Neural progenitor cell (in vitro differentiated cells): ENCODE measurements at regions not wholly inside any gene's neighbourhood (a gene's known extent, or its start where the extent isn't known, plus 50 kb on each side); places are given as distances from the start of the nearest gene placed in this dataset.
"Not testable (repeated sequence)": the region's sequence is repeated elsewhere in the genome, so short reads cannot be mapped to it uniquely, and the experiment has no call there.

Experiments used
- DNase-seq: peaks from one replicate; pipeline ENCODE4 v3.0.0-alpha.2; 2016; ENCODE audit warnings: low spot score
- H2AFZ ChIP-seq: fragments of 200-600 bp; sonication (generic); replicated peaks from 2 replicates; pipeline ENCODE4 v1.6.1; 2016; ENCODE audit warnings: antibody characterized with exemption
- H3F3A ChIP-seq: fragments of 200-600 bp; sonication (generic); 2 replicates; pipeline ENCODE4 v1.6.1; 2016; ENCODE audit warnings: antibody characterized with exemption, low read depth
- H3K27ac ChIP-seq: fragments of 200-600 bp; sonication (generic); 2 replicates; pipeline ENCODE4 v1.5.1; 2016; ENCODE audit warnings: mild to moderate bottlenecking
- H3K27me3 ChIP-seq: fragments of 200-600 bp; sonication (generic); 2 replicates; pipeline ENCODE4 v1.6.1; 2016; ENCODE audit warnings: mild to moderate bottlenecking, moderate library complexity
- H3K36me3 ChIP-seq: fragments of 200-600 bp; sonication (generic); 2 replicates; pipeline ENCODE4 v1.5.1; 2016
- H3K4me1 ChIP-seq: fragments of 200-600 bp; sonication (generic); 2 replicates; pipeline ENCODE4 v1.6.1; 2016; ENCODE audit warnings: mixed run types
- H3K4me2 ChIP-seq: fragments of 200-600 bp; sonication (generic); 2 replicates; pipeline ENCODE4 v1.6.1; 2016
- H3K4me3 ChIP-seq: fragments of 200-600 bp; sonication (generic); 2 replicates; pipeline ENCODE4 v1.5.1; 2016
- H3K79me2 ChIP-seq: fragments of 200-600 bp; sonication (generic); 2 replicates; pipeline ENCODE4 v1.6.1; 2016; ENCODE audit warnings: low read depth
- H3K9ac ChIP-seq: fragments of 200-600 bp; sonication (generic); 2 replicates; pipeline ENCODE4 v1.6.1; 2016
- H3K9me3 ChIP-seq: fragments of 200-600 bp; sonication (generic); 2 replicates; pipeline ENCODE4 v1.5.1; 2016; ENCODE audit warnings: low read depth
- H4K20me1 ChIP-seq: fragments of 200-600 bp; sonication (generic); 2 replicates; pipeline ENCODE4 v1.6.1; 2016; ENCODE audit warnings: low read depth
- H3K27ac Mint-ChIP-seq: 3 replicates; pipeline ENCODE4 v1.8.0; 2021; ENCODE audit warnings: mixed read lengths
- H3K27me3 Mint-ChIP-seq: 2 replicates; pipeline ENCODE4 v1.8.0; 2022; ENCODE audit warnings: low read depth, mild to moderate bottlenecking, inconsistent platforms, moderate library complexity, mixed read lengths; ENCODE audit not compliant: insufficient read depth
- H3K36me3 Mint-ChIP-seq: 3 replicates; pipeline ENCODE4 v1.8.0; 2021; ENCODE audit warnings: mixed read lengths
- H3K4me1 Mint-ChIP-seq: 3 replicates; pipeline ENCODE4 v1.8.0; 2021; ENCODE audit warnings: mixed read lengths
- H3K4me3 Mint-ChIP-seq: 3 replicates; pipeline ENCODE4 v1.8.0; 2021; ENCODE audit warnings: mild to moderate bottlenecking, moderate library complexity, mixed read lengths
- H3K9me3 Mint-ChIP-seq: 3 replicates; pipeline ENCODE4 v1.8.0; 2020; ENCODE audit warnings: mixed read lengths
- EZH2 ChIP-seq: fragments of 200-600 bp; sonication (generic); IDR thresholded peaks from 2 replicates; pipeline ENCODE4 v1.6.1; 2017; ENCODE audit warnings: antibody characterized with exemption, mild to moderate bottlenecking, moderate library complexity
- EZH2phosphoT487 ChIP-seq: fragments of 200-600 bp; sonication (generic); IDR thresholded peaks from 2 replicates; pipeline ENCODE4 v1.6.1; 2017; ENCODE audit warnings: antibody characterized with exemption
- TF ChIP-seq, protein P1 (sequence below): fragments of 200-600 bp; sonication (generic); IDR thresholded peaks from 2 replicates; pipeline ENCODE4 v1.5.1; 2017; ENCODE audit warnings: antibody characterized with exemption, mild to moderate bottlenecking

DNA sequence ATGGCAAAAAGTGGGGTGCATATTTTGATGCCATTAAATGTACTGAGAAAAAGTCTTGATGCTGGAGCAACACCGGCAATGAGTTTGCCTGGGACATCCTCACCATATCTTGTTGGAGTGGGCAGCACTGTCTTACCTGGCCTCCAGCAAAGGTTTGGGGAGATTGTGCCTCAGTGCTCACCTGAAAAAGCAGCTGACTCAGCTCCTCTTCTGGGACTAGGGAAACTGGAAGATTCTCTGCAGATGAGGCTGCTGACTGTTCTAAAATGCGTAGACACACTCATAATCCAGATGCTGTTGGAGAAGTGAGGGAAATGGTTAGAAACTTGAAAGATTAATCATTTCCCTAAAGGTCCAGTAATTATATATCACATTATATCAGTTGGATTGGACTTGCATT is 593.7 kb upstream of the HS3ST1 start:
- H3K4me1 Mint-ChIP-seq: no peaks in the 10 kb centered on the region
- Histone ChIP-seq H3K27me3 (no peaks in the 10 kb centered on the region), H3K4me2 (no peak overlapping the region), H4K20me1 (no peaks in the 10 kb centered on the region), H3K4me1 (no peaks in the 10 kb centered on the region), H3K27ac (no peak overlapping the region), H3K4me3 (no peak overlapping the region), H3K9ac (no peak overlapping the region), H3K9me3 (no peaks in the 10 kb centered on the region), H2AFZ (no peak overlapping the region), H3K36me3 (no peaks in the 10 kb centered on the region), H3F3A (no peaks in the 10 kb centered on the region), H3K79me2 (no peaks in the 10 kb centered on the region)
- H3K27ac Mint-ChIP-seq: no peak overlapping the region
- peaks cover 6% of the 10 kb centered on the region for H3K9me3 Mint-ChIP-seq
- H3K4me3 Mint-ChIP-seq: no peak overlapping the region
- no peaks in the 10 kb centered on the region for H3K36me3 Mint-ChIP-seq
- TF ChIP-seq, protein P1, sequence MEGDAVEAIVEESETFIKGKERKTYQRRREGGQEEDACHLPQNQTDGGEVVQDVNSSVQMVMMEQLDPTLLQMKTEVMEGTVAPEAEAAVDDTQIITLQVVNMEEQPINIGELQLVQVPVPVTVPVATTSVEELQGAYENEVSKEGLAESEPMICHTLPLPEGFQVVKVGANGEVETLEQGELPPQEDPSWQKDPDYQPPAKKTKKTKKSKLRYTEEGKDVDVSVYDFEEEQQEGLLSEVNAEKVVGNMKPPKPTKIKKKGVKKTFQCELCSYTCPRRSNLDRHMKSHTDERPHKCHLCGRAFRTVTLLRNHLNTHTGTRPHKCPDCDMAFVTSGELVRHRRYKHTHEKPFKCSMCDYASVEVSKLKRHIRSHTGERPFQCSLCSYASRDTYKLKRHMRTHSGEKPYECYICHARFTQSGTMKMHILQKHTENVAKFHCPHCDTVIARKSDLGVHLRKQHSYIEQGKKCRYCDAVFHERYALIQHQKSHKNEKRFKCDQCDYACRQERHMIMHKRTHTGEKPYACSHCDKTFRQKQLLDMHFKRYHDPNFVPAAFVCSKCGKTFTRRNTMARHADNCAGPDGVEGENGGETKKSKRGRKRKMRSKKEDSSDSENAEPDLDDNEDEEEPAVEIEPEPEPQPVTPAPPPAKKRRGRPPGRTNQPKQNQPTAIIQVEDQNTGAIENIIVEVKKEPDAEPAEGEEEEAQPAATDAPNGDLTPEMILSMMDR: no peak
- TF ChIP-seq EZH2: no peak
- TF ChIP-seq EZH2phosphoT487: no peak
- no peaks in the 10 kb centered on the region for H3K27me3 Mint-ChIP-seq
- no peak for DNase-seq

DNA sequence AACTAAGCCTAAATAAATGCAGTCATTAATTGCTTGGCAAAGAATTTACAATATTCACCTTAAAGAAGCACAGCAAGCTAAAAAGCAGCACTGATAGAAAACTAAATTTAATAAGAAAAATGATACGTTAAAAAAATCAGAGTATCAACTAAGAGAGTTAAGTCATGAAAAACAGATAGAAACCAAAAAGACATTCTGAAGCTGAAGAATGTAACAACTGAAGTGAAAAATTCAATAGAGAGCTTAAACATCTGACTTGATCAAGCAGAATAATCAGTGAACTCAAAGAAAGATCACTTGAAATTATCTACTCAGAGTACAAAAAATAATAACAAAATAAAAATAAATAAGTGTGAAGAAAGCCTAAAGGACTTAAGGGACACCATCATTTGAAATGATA is 588.0 kb upstream of the HS3ST1 start:
- H3K9ac ChIP-seq: no peak overlapping the region
- no peaks in the 10 kb centered on the region for H3K4me1 ChIP-seq
- Mint-ChIP-seq H3K36me3 (no peaks in the 10 kb centered on the region), H3K9me3 (peaks cover 17% of the 10 kb centered on the region), H3K4me1 (no peaks in the 10 kb centered on the region), H3K27ac (no peak overlapping the region), H3K27me3 (no peaks in the 10 kb centered on the region), H3K4me3 (no peak overlapping the region)
- H3K27me3 ChIP-seq: no peaks in the 10 kb centered on the region
- no peaks in the 10 kb centered on the region for H3K79me2 ChIP-seq
- peaks cover 3% of the 10 kb centered on the region for H3K9me3 ChIP-seq
- no peak overlapping the region for H2AFZ ChIP-seq
- DNase-seq: no peak
- no peaks in the 10 kb centered on the region for H3F3A ChIP-seq
- no peaks in the 10 kb centered on the region for H4K20me1 ChIP-seq
- no peak overlapping the region for H3K4me2 ChIP-seq
- H3K36me3 ChIP-seq: no peaks in the 10 kb centered on the region
- H3K27ac ChIP-seq: no peak overlapping the region
- H3K4me3 ChIP-seq: no peak overlapping the region
- no peak for TF ChIP-seq EZH2phosphoT487
- TF ChIP-seq, protein P1: no peak
- TF ChIP-seq EZH2: no peak

DNA sequence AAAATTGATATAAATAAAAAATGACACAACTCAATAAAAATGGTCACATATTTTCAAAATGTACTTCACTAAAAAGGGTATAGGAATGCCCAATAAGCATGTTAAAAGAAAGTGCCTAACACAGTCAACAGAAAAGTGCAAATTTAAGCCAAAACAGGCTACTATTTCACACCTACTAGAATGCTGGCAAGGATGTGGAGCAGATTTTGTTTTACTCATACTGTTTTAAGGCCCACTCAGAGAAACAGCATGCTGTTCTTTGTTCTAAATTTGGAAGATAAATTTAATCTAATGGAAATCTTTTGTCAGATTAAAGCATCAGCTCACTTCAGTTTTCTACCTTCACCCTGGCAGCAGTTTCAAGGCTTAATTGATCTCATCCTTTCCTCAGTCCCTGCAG is 576.8 kb upstream of the HS3ST1 start:
- H3K9me3 ChIP-seq: no peaks in the 10 kb centered on the region
- H3F3A ChIP-seq: no peaks in the 10 kb centered on the region
- H3K79me2 ChIP-seq: no peaks in the 10 kb centered on the region
- no peak overlapping the region for H2AFZ ChIP-seq
- Mint-ChIP-seq H3K4me1 (no peaks in the 10 kb centered on the region), H3K36me3 (no peaks in the 10 kb centered on the region), H3K4me3 (no peak overlapping the region), H3K27ac (no peak overlapping the region), H3K27me3 (no peaks in the 10 kb centered on the region), H3K9me3 (no peaks in the 10 kb centered on the region)
- no peak overlapping the region for H3K4me3 ChIP-seq
- no peak for DNase-seq
- no peaks in the 10 kb centered on the region for H3K4me1 ChIP-seq
- no peak overlapping the region for H3K27ac ChIP-seq
- no peak overlapping the region for H3K4me2 ChIP-seq
- H3K27me3 ChIP-seq: no peaks in the 10 kb centered on the region
- H3K9ac ChIP-seq: no peak overlapping the region
- no peaks in the 10 kb centered on the region for H4K20me1 ChIP-seq
- TF ChIP-seq EZH2 (no peak), EZH2phosphoT487 (no peak)
- TF ChIP-seq, protein P1: no peak
- H3K36me3 ChIP-seq: no peaks in the 10 kb centered on the region

DNA sequence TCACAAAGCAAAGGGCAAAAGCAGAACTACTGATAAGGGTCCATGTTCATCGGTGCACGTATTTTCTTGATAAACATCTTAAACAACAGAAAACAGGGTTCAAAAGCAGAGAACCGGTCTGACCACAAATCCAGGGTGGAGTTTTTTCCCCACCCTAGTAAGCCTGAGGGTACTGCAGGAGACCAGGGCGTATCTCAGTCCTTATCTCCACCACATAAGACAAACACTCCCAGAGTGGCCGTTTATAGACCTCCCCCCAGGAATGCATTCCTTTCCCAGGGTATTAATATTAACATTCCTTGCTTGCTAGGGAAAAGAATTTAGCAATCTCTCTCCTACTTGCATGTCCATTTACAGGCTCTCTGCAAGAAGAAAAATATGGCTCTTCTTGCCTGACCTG is 567.9 kb upstream of the HS3ST1 start:
- not testable (repeated sequence) for H3K4me1 Mint-ChIP-seq, H3K9ac ChIP-seq, H3K4me3 ChIP-seq, H3K27me3 ChIP-seq, H3K4me1 ChIP-seq, H3K4me2 ChIP-seq, H3K4me3 Mint-ChIP-seq, H2AFZ ChIP-seq, H3F3A ChIP-seq, H3K36me3 Mint-ChIP-seq, DNase-seq, H3K27ac Mint-ChIP-seq, H3K79me2 ChIP-seq, H3K27me3 Mint-ChIP-seq, H3K36me3 ChIP-seq, H4K20me1 ChIP-seq, H3K27ac ChIP-seq
- H3K9me3 ChIP-seq: peaks cover 12% of the 10 kb centered on the region
- peaks cover 30% of the 10 kb centered on the region for H3K9me3 Mint-ChIP-seq
